ENCODE measurements at regions not wholly inside any gene's neighbourhood (a gene's known extent, or its start where the extent isn't known, plus 50 kb on each side); places are given as distances from the start of the nearest gene placed in this dataset. TPM values are rescaled to one million over a fixed set of nuclear protein-coding genes. Genes with fewer than 3 reads are reported as not detected.

- CTCF ChIA-PET: no interaction called here
- no CpG with 5 or more reads among the region's 1 CpG for WGBS (ENCODE audit: insufficient coverage)
- H3K4me2 ChIP-seq (replicated peaks; ENCODE audit: low read depth, low read length, poor library complexity, severe bottlenecking): no peak overlapping the region
- H3K4me1 ChIP-seq (ENCODE audit: control insufficient read depth in 2 of 2, insufficient read depth in 2 of 2, low read length in 2 of 2): no peaks in the 10 kb centered on the region
- ATAC-seq (ENCODE audit: low read depth) (no peak), DNase-seq (no peak)
- Mint-ChIP-seq H3K9me3 (ENCODE audit: insufficient read depth) (no peaks in the 10 kb centered on the region), H3K27me3 (no peaks in the 10 kb centered on the region), H3K4me1 (no peaks in the 10 kb centered on the region), H3K27ac (no peak overlapping the region), H3K4me3 (no peak overlapping the region)
- no peaks in the 10 kb centered on the region for H3K27me3 ChIP-seq (replicated peaks in 1 of 4; ENCODE audit: control extremely low read depth in 1 of 4, control insufficient read depth in 3 of 4, insufficient read depth in 4 of 4, low read length in 3 of 4)
- H4K20me1 ChIP-seq (ENCODE audit: control insufficient read depth, insufficient read depth, low read length, poor library complexity, severe bottlenecking): no peaks in the 10 kb centered on the region
- H3K79me2 ChIP-seq (ENCODE audit: control insufficient read depth, insufficient read depth, low read length): no peaks in the 10 kb centered on the region
- POLR2A ChIA-PET: no interaction called here
- H2AFZ ChIP-seq (ENCODE audit: insufficient read depth, low read depth, low read length, poor library complexity, severe bottlenecking): no peak overlapping the region
- H3K4me3 ChIP-seq (ENCODE audit: control extremely low read depth in 1 of 5, extremely low read depth in 1 of 5, insufficient read depth in 1 of 5, low read depth in 2 of 5, low read length in 4 of 5): no peak overlapping the region
- TF ChIP-seq CTCF (IDR thresholded peaks at IDR 0.05) (no peak), EZH2 (IDR thresholded peaks at IDR 0.05; ENCODE audit: borderline replicate concordance, insufficient read depth, low read depth, low read length, poor library complexity, severe bottlenecking) (no peak)
- H3K9ac ChIP-seq (ENCODE audit: low read length): no peak overlapping the region
- no peaks in the 10 kb centered on the region for H3K36me3 ChIP-seq (replicated peaks in 1 of 2; ENCODE audit: control extremely low read depth in 1 of 2, control insufficient read depth in 1 of 2, extremely low read depth in 1 of 2, insufficient read depth in 2 of 2, low read length in 1 of 2)
- H3K27ac ChIP-seq (ENCODE audit: low read length in 2 of 2): no peak overlapping the region
- no peaks in the 10 kb centered on the region for H3K9me3 ChIP-seq (ENCODE audit: control extremely low read depth in 1 of 3, control insufficient read depth in 2 of 3, insufficient read depth in 1 of 3, low read length in 2 of 3)
- intact Hi-C loops (cut with micrococcal nuclease): no loop called here
These were observed 52.1 kb upstream of the SLC24A2 start for GRCh38 chr9:19840953-19841352.

Small RNA genes lying in the stretch of these regions (small RNA-seq; reads per million reads assigned to genes)
- gene AL158077.1 (ENCODE audit: insufficient read length, low read depth, low replicate concordance): not detected

Data from B cell (primary cell).